ENCODE measurements at regions not wholly inside any gene's neighbourhood (a gene's known extent, or its start where the extent isn't known, plus 50 kb on each side); places are given as distances from the start of the nearest gene placed in this dataset.

DNA sequence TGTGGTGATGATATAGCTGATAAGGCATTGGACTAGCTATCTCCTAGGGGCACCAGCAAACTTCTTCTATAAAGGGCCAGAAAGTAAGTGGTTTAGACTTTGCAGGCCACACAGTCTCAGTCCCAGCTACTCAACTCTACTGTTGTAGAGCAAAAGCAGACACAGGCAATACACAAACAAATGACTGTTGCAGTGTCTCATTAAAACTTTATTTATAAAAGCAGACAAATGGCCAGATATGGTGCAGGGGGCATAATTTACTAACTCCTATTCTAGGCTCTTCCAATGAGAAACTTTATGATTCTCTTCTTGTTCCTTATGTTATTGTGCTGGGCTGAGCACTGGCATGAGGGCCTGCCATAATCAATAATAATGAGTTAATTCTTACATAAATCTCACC, 176.8 kb upstream of the POU3F1 start:
- Histone ChIP-seq H4K8ac (ENCODE audit: low read length) (no peak overlapping the region), H4K91ac (ENCODE audit: low read length) (no peak overlapping the region), H3K27ac (ENCODE audit: low read length, poor library complexity, severe bottlenecking) (no peak overlapping the region), H3K4me1 (ENCODE audit: control insufficient read depth, insufficient read depth, low read depth, low read length) (no peaks in the 10 kb centered on the region), H2BK12ac (ENCODE audit: low read length in 2 of 2) (no peak overlapping the region), H2BK5ac (ENCODE audit: low read depth, low read length, poor library complexity, severe bottlenecking) (no peak overlapping the region), H3K79me1 (replicated peaks; ENCODE audit: low read length, poor library complexity, severe bottlenecking) (no peaks in the 10 kb centered on the region), H3K9ac (ENCODE audit: low read length) (no peak overlapping the region), H3K9me3 (ENCODE audit: control insufficient read depth, low read length) (no peaks in the 10 kb centered on the region), H3K18ac (ENCODE audit: low read depth in 1 of 2, low read length in 2 of 2) (no peak overlapping the region), H3K27me3 (ENCODE audit: control insufficient read depth in 1 of 2, insufficient read depth in 1 of 2, low read length in 2 of 2) (peaks cover 29% of the 10 kb centered on the region in 2 experiments), H2AFZ (ENCODE audit: low read depth, low read length) (no peak overlapping the region), H3K4me2 (ENCODE audit: low read length, poor library complexity, severe bottlenecking) (no peak overlapping the region), H2BK15ac (ENCODE audit: low read depth, poor library complexity, severe bottlenecking) (no peak overlapping the region), H2AK5ac (ENCODE audit: low read length, severe bottlenecking) (no peak overlapping the region), H3K36me3 (ENCODE audit: control insufficient read depth in 1 of 2, insufficient read depth in 2 of 2, low read depth in 1 of 2, low read length in 2 of 2) (no peaks in the 10 kb centered on the region), H3K23ac (ENCODE audit: low read length in 2 of 2) (no peak overlapping the region), H2BK120ac (ENCODE audit: low read depth, low read length) (no peak overlapping the region), H3K4ac (ENCODE audit: low read depth in 1 of 2, low read length in 2 of 2) (no peak overlapping the region), H3K14ac (ENCODE audit: low read length in 2 of 2) (no peak overlapping the region), H3K4me3 (ENCODE audit: insufficient read depth in 1 of 2, low read depth in 1 of 2, low read length in 2 of 2) (no peak overlapping the region)
- no peak for DNase-seq

DNA sequence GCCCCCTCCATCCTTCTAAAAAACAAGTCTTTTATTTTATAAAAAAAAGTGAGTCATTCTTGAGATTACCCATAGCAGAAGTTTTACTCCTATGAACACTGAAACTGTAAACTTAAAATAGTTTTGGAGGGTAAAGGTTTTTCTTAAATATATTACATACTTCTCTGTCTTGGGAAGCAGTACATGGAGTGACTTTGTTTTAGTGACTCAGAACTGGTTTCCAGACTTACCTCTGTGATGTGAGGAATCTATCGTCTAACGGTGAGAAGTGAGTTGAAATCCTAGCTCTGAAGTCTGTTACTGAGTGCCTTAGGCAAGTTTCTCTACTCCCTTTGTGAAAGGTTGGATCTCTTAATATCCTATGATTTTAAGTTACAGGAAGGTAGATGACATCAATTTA, 176.3 kb upstream of the POU3F1 start:
- Histone ChIP-seq H2AFZ (ENCODE audit: low read depth, low read length) (no peak overlapping the region), H3K36me3 (ENCODE audit: control insufficient read depth in 1 of 2, insufficient read depth in 2 of 2, low read depth in 1 of 2, low read length in 2 of 2) (no peaks in the 10 kb centered on the region), H3K27ac (ENCODE audit: low read length, poor library complexity, severe bottlenecking) (no peak overlapping the region), H3K18ac (ENCODE audit: low read depth in 1 of 2, low read length in 2 of 2) (no peak overlapping the region), H3K4me3 (ENCODE audit: insufficient read depth in 1 of 2, low read depth in 1 of 2, low read length in 2 of 2) (no peak overlapping the region), H4K8ac (ENCODE audit: low read length) (no peak overlapping the region), H3K23ac (ENCODE audit: low read length in 2 of 2) (no peak overlapping the region), H3K14ac (ENCODE audit: low read length in 2 of 2) (no peak overlapping the region), H3K4me2 (ENCODE audit: low read length, poor library complexity, severe bottlenecking) (no peak overlapping the region), H3K4me1 (ENCODE audit: control insufficient read depth, insufficient read depth, low read depth, low read length) (no peaks in the 10 kb centered on the region), H2BK15ac (ENCODE audit: low read depth, poor library complexity, severe bottlenecking) (no peak overlapping the region), H2BK12ac (ENCODE audit: low read length in 2 of 2) (no peak overlapping the region), H2BK5ac (ENCODE audit: low read depth, low read length, poor library complexity, severe bottlenecking) (no peak overlapping the region), H3K79me1 (replicated peaks; ENCODE audit: low read length, poor library complexity, severe bottlenecking) (no peaks in the 10 kb centered on the region), H3K4ac (ENCODE audit: low read depth in 1 of 2, low read length in 2 of 2) (no peak overlapping the region), H3K9ac (ENCODE audit: low read length) (no peak overlapping the region), H3K27me3 (ENCODE audit: control insufficient read depth in 1 of 2, insufficient read depth in 1 of 2, low read length in 2 of 2) (peaks cover 30% of the 10 kb centered on the region in 2 experiments), H4K91ac (ENCODE audit: low read length) (no peak overlapping the region), H2AK5ac (ENCODE audit: low read length, severe bottlenecking) (no peak overlapping the region), H2BK120ac (ENCODE audit: low read depth, low read length) (no peak overlapping the region), H3K9me3 (ENCODE audit: control insufficient read depth, low read length) (no peaks in the 10 kb centered on the region)
- WGBS: 85% methylated on average over 2 of the region's 2 CpGs
- no peak for DNase-seq

DNA sequence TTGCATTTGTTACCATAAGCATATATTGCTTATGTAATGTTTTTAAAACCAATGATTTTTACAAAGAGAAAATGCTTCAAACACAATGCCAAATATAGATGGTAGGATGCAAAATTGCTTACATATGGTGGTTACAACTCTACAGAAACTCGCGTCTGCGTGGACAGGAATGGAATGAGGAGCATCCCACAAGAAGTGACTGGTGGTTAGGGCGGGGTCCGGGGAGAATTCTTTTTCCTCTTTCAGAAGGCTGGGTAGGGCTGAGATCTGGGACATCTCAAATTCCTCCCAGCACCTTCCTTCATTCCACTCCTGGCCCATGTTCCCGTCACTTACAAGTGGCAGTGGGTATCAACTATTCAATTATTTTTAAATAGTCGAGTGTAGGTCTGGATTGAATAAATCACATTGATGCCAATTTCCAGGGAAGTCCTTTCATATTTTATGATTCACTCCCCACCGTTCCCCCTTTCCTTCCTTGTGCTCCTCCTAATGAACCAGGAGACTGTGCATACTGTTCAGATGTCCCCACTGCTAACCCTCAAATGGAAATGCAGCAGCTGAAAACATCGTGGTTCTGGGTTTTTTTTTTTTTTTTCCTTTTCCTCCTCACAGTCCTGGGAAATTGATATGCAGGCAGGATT, 174.5 kb upstream of the POU3F1 start:
- no peak overlapping the region for H3K23ac ChIP-seq (ENCODE audit: low read length in 2 of 2)

DNA sequence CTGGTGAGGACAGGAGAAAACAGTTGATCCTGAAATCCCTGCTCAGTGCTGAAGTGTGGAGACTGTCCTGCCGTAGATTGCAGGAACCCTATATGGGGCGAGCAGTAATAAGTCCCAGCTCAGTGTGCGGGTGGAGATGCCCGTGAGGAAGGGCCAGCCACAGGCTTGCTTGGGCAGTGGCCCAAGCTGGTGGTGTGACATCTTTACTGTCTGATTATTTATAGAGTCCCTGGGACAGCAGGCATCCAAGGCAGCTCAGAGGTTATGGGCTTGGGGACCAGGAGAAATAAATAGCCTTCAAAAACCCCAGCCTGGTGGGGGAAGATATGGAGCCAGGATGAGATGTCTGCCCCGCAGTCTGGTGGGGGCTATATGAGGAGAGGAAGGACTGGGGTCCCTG, 170.7 kb upstream of the POU3F1 start:
- Histone ChIP-seq H3K18ac (ENCODE audit: low read depth in 1 of 2, low read length in 2 of 2) (no peak overlapping the region), H2AFZ (ENCODE audit: low read depth, low read length) (no peak overlapping the region), H3K4me3 (ENCODE audit: insufficient read depth in 1 of 2, low read depth in 1 of 2, low read length in 2 of 2) (no peak overlapping the region), H3K9me3 (ENCODE audit: control insufficient read depth, low read length) (no peaks in the 10 kb centered on the region), H3K23ac (ENCODE audit: low read length in 2 of 2) (no peak overlapping the region), H3K27me3 (ENCODE audit: control insufficient read depth in 1 of 2, insufficient read depth in 1 of 2, low read length in 2 of 2) (peaks cover 35 to 46% of the 10 kb centered on the region in 2 experiments), H2BK120ac (ENCODE audit: low read depth, low read length) (no peak overlapping the region), H4K91ac (ENCODE audit: low read length) (no peak overlapping the region), H3K27ac (ENCODE audit: low read length, poor library complexity, severe bottlenecking) (no peak overlapping the region), H3K4me1 (ENCODE audit: control insufficient read depth, insufficient read depth, low read depth, low read length) (no peaks in the 10 kb centered on the region), H2BK5ac (ENCODE audit: low read depth, low read length, poor library complexity, severe bottlenecking) (no peak overlapping the region), H2BK12ac (ENCODE audit: low read length in 2 of 2) (no peak overlapping the region), H3K4ac (ENCODE audit: low read depth in 1 of 2, low read length in 2 of 2) (no peak overlapping the region), H3K4me2 (ENCODE audit: low read length, poor library complexity, severe bottlenecking) (no peak overlapping the region), H3K36me3 (ENCODE audit: control insufficient read depth in 1 of 2, insufficient read depth in 2 of 2, low read depth in 1 of 2, low read length in 2 of 2) (no peaks in the 10 kb centered on the region), H2AK5ac (ENCODE audit: low read length, severe bottlenecking) (no peak overlapping the region), H3K9ac (ENCODE audit: low read length) (no peak overlapping the region), H2BK15ac (ENCODE audit: low read depth, poor library complexity, severe bottlenecking) (no peak overlapping the region), H4K8ac (ENCODE audit: low read length) (no peak overlapping the region), H3K79me1 (replicated peaks; ENCODE audit: low read length, poor library complexity, severe bottlenecking) (no peaks in the 10 kb centered on the region), H3K14ac (ENCODE audit: low read length in 2 of 2) (no peak overlapping the region)
- no peak for DNase-seq
- WGBS: 76% methylated on average over 5 of the region's 5 CpGs

More for the DNA sequence above, 174.5 kb upstream of the POU3F1 start:
- Histone ChIP-seq H3K4ac (ENCODE audit: low read depth in 1 of 2, low read length in 2 of 2) (no peak overlapping the region), H3K9me3 (ENCODE audit: control insufficient read depth, low read length) (no peaks in the 10 kb centered on the region), H3K14ac (ENCODE audit: low read length in 2 of 2) (no peak overlapping the region), H3K27me3 (ENCODE audit: control insufficient read depth in 1 of 2, insufficient read depth in 1 of 2, low read length in 2 of 2) (peaks cover 35% of the 10 kb centered on the region in 2 experiments), H2AFZ (ENCODE audit: low read depth, low read length) (no peak overlapping the region), H2BK15ac (ENCODE audit: low read depth, poor library complexity, severe bottlenecking) (no peak overlapping the region), H2BK120ac (ENCODE audit: low read depth, low read length) (no peak overlapping the region), H2BK12ac (ENCODE audit: low read length in 2 of 2) (no peak overlapping the region), H2AK5ac (ENCODE audit: low read length, severe bottlenecking) (no peak overlapping the region), H3K79me1 (replicated peaks; ENCODE audit: low read length, poor library complexity, severe bottlenecking) (no peaks in the 10 kb centered on the region), H3K36me3 (ENCODE audit: control insufficient read depth in 1 of 2, insufficient read depth in 2 of 2, low read depth in 1 of 2, low read length in 2 of 2) (no peaks in the 10 kb centered on the region), H3K18ac (ENCODE audit: low read depth in 1 of 2, low read length in 2 of 2) (no peak overlapping the region), H3K4me1 (ENCODE audit: control insufficient read depth, insufficient read depth, low read depth, low read length) (no peaks in the 10 kb centered on the region), H4K91ac (ENCODE audit: low read length) (no peak overlapping the region), H3K9ac (ENCODE audit: low read length) (no peak overlapping the region), H2BK5ac (ENCODE audit: low read depth, low read length, poor library complexity, severe bottlenecking) (no peak overlapping the region), H4K8ac (ENCODE audit: low read length) (no peak overlapping the region), H3K27ac (ENCODE audit: low read length, poor library complexity, severe bottlenecking) (no peak overlapping the region), H3K4me3 (ENCODE audit: insufficient read depth in 1 of 2, low read depth in 1 of 2, low read length in 2 of 2) (no peak overlapping the region), H3K4me2 (ENCODE audit: low read length, poor library complexity, severe bottlenecking) (no peak overlapping the region)
- 51% methylated on average over 8 of the region's 9 CpGs for WGBS
- DNase-seq: no peak

Data from mesenchymal stem cell (in vitro differentiated cells and primary cell).